Gastrocnemius medialis (tissue), 4 donors: ENCODE measurements at regions not wholly inside any gene's neighbourhood (a gene's known extent, or its start where the extent isn't known, plus 50 kb on each side); places are given as distances from the start of the nearest gene placed in this dataset.

Experiments used
- CTCF ChIP-seq, 5 experiments: fragments of 450-650 bp in 3 of 5; fragments of 200-600 bp in 2 of 5; sonication (generic) in 2 of 5; IDR thresholded peaks in 4 of 5; conservative IDR thresholded peaks in 1 of 5; 1 replicate in 4 of 5; 2 replicates in 1 of 5; pipeline ENCODE4 v1.5.1; 2016 to 2019; ENCODE audit warnings: antibody characterized with exemption in 5 of 5, mild to moderate bottlenecking in 3 of 5, moderate library complexity in 3 of 5
- POLR2A ChIP-seq, 2 donors: fragments of 450-650 bp; IDR thresholded peaks; one replicate each; pipeline ENCODE4 v1.6.1; 2017; ENCODE audit warnings: antibody characterized with exemption in 2 of 2, mild to moderate bottlenecking in 2 of 2, moderate library complexity in 2 of 2

DNA sequence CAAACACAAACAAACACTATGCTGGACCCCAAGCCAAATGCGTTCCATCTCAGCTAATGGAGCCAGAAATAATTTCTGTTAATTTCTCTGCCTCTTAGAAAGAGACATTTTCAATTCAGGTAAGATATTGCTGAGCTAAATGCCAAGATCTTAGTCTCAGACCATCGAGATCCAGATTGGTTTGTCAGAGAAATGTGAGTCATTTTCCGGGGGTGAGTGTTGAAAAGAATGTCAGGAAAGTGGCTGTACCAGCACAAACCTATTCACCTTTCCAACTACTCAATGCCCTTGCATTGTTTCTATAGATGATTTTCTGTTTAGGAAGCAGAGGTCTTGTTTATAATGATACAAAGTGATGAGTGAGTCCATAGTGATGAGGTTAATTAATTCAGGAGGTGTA lies 266.8 kb upstream of the TSHZ3 start:
- TF ChIP-seq CTCF (IDR thresholded peaks at IDR 0.05 in 4 of 5, conservative IDR thresholded peaks at IDR 0.05 in 1 of 5) (no peak), POLR2A (IDR thresholded peaks at IDR 0.05) (no peak)
